PFSK-1 (cell line): ENCODE measurements at regions not wholly inside any gene's neighbourhood (a gene's known extent, or its start where the extent isn't known, plus 50 kb on each side); places are given as distances from the start of the nearest gene placed in this dataset.

Source experiments
- REST ChIP-seq, 2 experiments: IDR thresholded peaks; 2 replicates each; pipeline versions ENCODE4 v1.6.1 to v1.8.0; 2011 to 2012; ENCODE audit warnings: low read depth in 2 of 2, low read length in 2 of 2, control low read depth in 1 of 2, inconsistent platforms in 1 of 2, mild to moderate bottlenecking in 1 of 2, moderate library complexity in 1 of 2; ENCODE audit not compliant: insufficient read depth in 1 of 2
- SIN3A ChIP-seq: IDR thresholded peaks from 2 replicates; pipeline ENCODE4 v1.6.1; 2012; ENCODE audit warnings: mild to moderate bottlenecking, low read length, moderate library complexity, borderline replicate concordance; ENCODE audit not compliant: insufficient read depth
- TAF1 ChIP-seq: IDR thresholded peaks from 2 replicates; pipeline ENCODE4 v1.6.1; 2012; ENCODE audit warnings: low read length, control low read depth, borderline replicate concordance; ENCODE audit not compliant: insufficient read depth

- TF ChIP-seq TAF1 (no peak), SIN3A (no peak), REST (IDR thresholded peaks at IDR 0.05; ENCODE audit: insufficient read depth in 1 of 2, low read depth in 2 of 2, low read length in 2 of 2) (no peak)
Measured at GRCh38 chr6:82691997-82692396, 328.4 kb downstream of the TPBG start.
